ENCODE measurements at regions not wholly inside any gene's neighbourhood (a gene's known extent, or its start where the extent isn't known, plus 50 kb on each side); places are given as distances from the start of the nearest gene placed in this dataset.
"Not testable (repeated sequence)": the region's sequence is repeated elsewhere in the genome, so short reads cannot be mapped to it uniquely, and the experiment has no call there.

GRCh38 chr6:78260427-78260826, 606.9 kb upstream of the IRAK1BP1 start:
- TF ChIP-seq CTCF, POLR2A (IDR thresholded peaks at IDR 0.05): not testable (repeated sequence)
